T-helper 22 cell (primary cell): ENCODE measurements at regions not wholly inside any gene's neighbourhood (a gene's known extent, or its start where the extent isn't known, plus 50 kb on each side); places are given as distances from the start of the nearest gene placed in this dataset.

Experiments
- DNase-seq: peaks from one replicate; pipeline ENCODE4 v3.0.0-alpha.2; 2020; ENCODE audit warnings: low read depth

- no peak for DNase-seq
These were observed 173.1 kb downstream of the NECTIN3 start for GRCh38 chr3:111244760-111245159.

GRCh38 chr3:111246967-111247760, 175.5 kb downstream of the NECTIN3 start:
- no peak for DNase-seq

- DNase-seq: no peak
These were observed 176.8 kb downstream of the NECTIN3 start for GRCh38 chr3:111248406-111248805.

- DNase-seq: no peak
These were observed 177.8 kb downstream of the NECTIN3 start for GRCh38 chr3:111249421-111249820.

- no peak for DNase-seq
These were observed 181.2 kb downstream of the NECTIN3 start for GRCh38 chr3:111252779-111253178.

- no peak for DNase-seq
These were observed 182.1 kb downstream of the NECTIN3 start for GRCh38 chr3:111253733-111254132.

GRCh38 chr3:111260878-111261277, 189.3 kb downstream of the NECTIN3 start:
- DNase-seq: no peak

GRCh38 chr3:111269777-111270176, 198.2 kb downstream of the NECTIN3 start:
- DNase-seq: no peak

GRCh38 chr3:111277226-111277625, 205.6 kb downstream of the NECTIN3 start:
- no peak for DNase-seq

- no peak for DNase-seq
These were observed 207.3 kb downstream of the NECTIN3 start for GRCh38 chr3:111278959-111279358.

- no peak for DNase-seq
These were observed 210.4 kb downstream of the NECTIN3 start for GRCh38 chr3:111282024-111282423.

GRCh38 chr3:111283165-111283564, 211.5 kb downstream of the NECTIN3 start:
- no peak for DNase-seq

- DNase-seq: no peak
These were observed 213.0 kb downstream of the NECTIN3 start for GRCh38 chr3:111284503-111285183.

- no peak for DNase-seq
These were observed 213.5 kb downstream of the NECTIN3 start for GRCh38 chr3:111285184-111285538.

- no peak for DNase-seq
These were observed 214.1 kb downstream of the NECTIN3 start for GRCh38 chr3:111285694-111286093.

- no peak for DNase-seq
These were observed 215.1 kb downstream of the NECTIN3 start for GRCh38 chr3:111286746-111287145.

- no peak for DNase-seq
These were observed 220.5 kb downstream of the NECTIN3 start for GRCh38 chr3:111292117-111292516.

- DNase-seq: no peak
These were observed 227.6 kb downstream of the NECTIN3 start for GRCh38 chr3:111299192-111299615.

- no peak for DNase-seq
These were observed 229.7 kb downstream of the NECTIN3 start for GRCh38 chr3:111301238-111301798.

- no peak for DNase-seq
These were observed 230.4 kb downstream of the NECTIN3 start for GRCh38 chr3:111302063-111302462.

GRCh38 chr3:111303760-111304159, 232.1 kb downstream of the NECTIN3 start:
- no peak for DNase-seq

- DNase-seq: no peak
These were observed 234.3 kb upstream of the CD96 start for GRCh38 chr3:111307676-111308075.

GRCh38 chr3:111311126-111311525, 230.9 kb upstream of the CD96 start:
- DNase-seq: no peak
